H1 (cell line): ENCODE measurements at regions not wholly inside any gene's neighbourhood (a gene's known extent, or its start where the extent isn't known, plus 50 kb on each side); places are given as distances from the start of the nearest gene placed in this dataset.

ENCODE experiments used
- CTCF ChIA-PET: fragments of 300-600 bp; sonication (Branson Sonifier 250); formaldehyde crosslinking; loops from one replicate; lab custom pipeline; 2021; ENCODE audit not compliant: partially characterized antibody; lab: Charles Lee
- POLR2A ChIA-PET: fragments of 300-600 bp; sonication (Branson Sonifier 250); formaldehyde crosslinking; loops from one replicate; lab custom pipeline; 2021; ENCODE audit warnings: inconsistent platforms; ENCODE audit not compliant: partially characterized antibody; lab: Charles Lee
- DNase-seq, 2 experiments: peaks; one replicate each; pipeline versions ENCODE4 v3.0.0 to v3.0.0-alpha.2; 2010 to 2022; ENCODE audit warnings: low spot score in 2 of 2, low read depth in 1 of 2, mixed read lengths in 1 of 2
- FAIRE-seq: peaks from 2 replicates; lab custom pipeline; 2011; peaks lifted over from hg19 to GRCh38; lab: Jason Lieb, UNC
- H2AFZ ChIP-seq: 2 replicates; pipeline ENCODE4 v1.8.1; 2012; ENCODE audit warnings: low read length, inconsistent platforms
- H2AK5ac ChIP-seq: 2 replicates; pipeline ENCODE4 v1.6.1; 2013; ENCODE audit warnings: low read depth, low read length
- H2BK120ac ChIP-seq: replicated peaks from 2 replicates; pipeline ENCODE3; 2013; ENCODE audit warnings: low read depth, low read length, inconsistent platforms
- H2BK12ac ChIP-seq: 2 replicates; pipeline ENCODE4 v1.6.1; 2013; ENCODE audit warnings: low read depth, low read length
- H2BK15ac ChIP-seq: 2 replicates; pipeline ENCODE4 v1.6.1; 2013; ENCODE audit warnings: low read length
- H2BK20ac ChIP-seq: 2 replicates; pipeline ENCODE4 v1.6.1; 2013; ENCODE audit warnings: low read length
- H2BK5ac ChIP-seq: 2 replicates; pipeline ENCODE4 v1.6.1; 2013; ENCODE audit warnings: low read depth, low read length
- H3K14ac ChIP-seq: 2 replicates; pipeline ENCODE4 v1.6.1; 2013; ENCODE audit warnings: inconsistent platforms; ENCODE audit not compliant: insufficient read length
- H3K18ac ChIP-seq: 2 replicates; pipeline ENCODE4 v1.6.1; 2013; ENCODE audit warnings: low read length; ENCODE audit errors: extremely low read depth
- H3K23ac ChIP-seq: 2 replicates; pipeline ENCODE4 v1.6.1; 2013; ENCODE audit warnings: inconsistent platforms; ENCODE audit not compliant: insufficient read length
- H3K23me2 ChIP-seq: 2 replicates; pipeline ENCODE4 v1.6.1; 2013; ENCODE audit warnings: low read depth, low read length
- H3K27ac ChIP-seq: 2 replicates; pipeline ENCODE4 v1.6.1; 2011; ENCODE audit warnings: low read depth, low read length, inconsistent platforms
- H3K27me3 ChIP-seq, 4 experiments: replicated peaks in 1 of 4; 1 replicate in 1 of 4; 2 replicates in 3 of 4; pipeline versions ENCODE4 v1.6.1 to v1.8.1; 2011 to 2013; ENCODE audit warnings: low read length in 3 of 4, mild to moderate bottlenecking in 3 of 4, inconsistent platforms in 2 of 4, mixed read lengths in 2 of 4, moderate library complexity in 1 of 4; ENCODE audit not compliant: control insufficient read depth in 3 of 4, insufficient read depth in 3 of 4; ENCODE audit errors: extremely low read depth in 1 of 4
- H3K36me3 ChIP-seq, 4 experiments: 2 replicates each; pipeline versions ENCODE4 v1.6.1 to v1.8.1; 2011 to 2013; ENCODE audit warnings: mild to moderate bottlenecking in 4 of 4, low read length in 3 of 4, moderate library complexity in 2 of 4, control low read depth in 1 of 4, inconsistent platforms in 1 of 4; ENCODE audit not compliant: insufficient read depth in 4 of 4, control insufficient read depth in 2 of 4
- H3K4ac ChIP-seq: replicated peaks from 2 replicates; pipeline ENCODE3; 2013; ENCODE audit warnings: low read length, low read depth, mixed read lengths, inconsistent platforms; ENCODE audit not compliant: insufficient read length
- H3K4me1 ChIP-seq, 4 experiments: replicated peaks in 1 of 4; 1 replicate in 1 of 4; 2 replicates in 3 of 4; pipeline versions ENCODE4 v1.6.1 to v1.8.1; 2011 to 2013; ENCODE audit warnings: low read length in 3 of 4, inconsistent platforms in 2 of 4, mixed read lengths in 1 of 4; ENCODE audit not compliant: insufficient read depth in 4 of 4, control insufficient read depth in 3 of 4
- H3K4me2 ChIP-seq, 2 experiments: 2 replicates each; pipeline versions ENCODE4 v1.6.1 to v1.8.1; 2011 to 2013; ENCODE audit warnings: low read depth in 2 of 2, low read length in 2 of 2, control low read depth in 1 of 2, inconsistent platforms in 1 of 2, mild to moderate bottlenecking in 1 of 2; ENCODE audit not compliant: insufficient read depth in 1 of 2
- H3K4me3 ChIP-seq, 4 experiments: fragments of 200-600, 300-600 bp in 1 of 4; sonication (generic), shearing (Covaris generic), sonication (Bioruptor Twin) in 1 of 4; 2 replicates each; pipeline versions ENCODE4 v1.5.1 to v1.8.1; 2011 to 2016; ENCODE audit warnings: low read length in 4 of 4, low read depth in 3 of 4, control low read depth in 2 of 4, inconsistent platforms in 2 of 4, mild to moderate bottlenecking in 2 of 4, mixed read lengths in 1 of 4, moderate library complexity in 1 of 4; ENCODE audit not compliant: insufficient read depth in 2 of 4; ENCODE audit errors: extremely low read depth in 1 of 4
- H3K56ac ChIP-seq: replicated peaks from 2 replicates; pipeline ENCODE3; 2013; ENCODE audit warnings: low read depth, mild to moderate bottlenecking, mixed read lengths, low read length, inconsistent platforms; ENCODE audit not compliant: insufficient read length
- H3K79me1 ChIP-seq: 2 replicates; pipeline ENCODE4 v1.6.1; 2013; ENCODE audit warnings: low read depth, low read length, control low read depth
- H3K79me2 ChIP-seq, 2 experiments: 2 replicates each; pipeline versions ENCODE4 v1.6.1 to v1.8.1; 2012 to 2013; ENCODE audit warnings: low read length in 2 of 2, mild to moderate bottlenecking in 2 of 2, inconsistent platforms in 1 of 2; ENCODE audit not compliant: insufficient read depth in 2 of 2, control insufficient read depth in 1 of 2
- H3K9ac ChIP-seq, 4 experiments: replicated peaks in 1 of 4; 1 replicate in 1 of 4; 2 replicates in 3 of 4; pipeline versions ENCODE4 v1.6.1 to v1.8.1; 2011 to 2013; ENCODE audit warnings: low read depth in 3 of 4, low read length in 3 of 4, control low read depth in 2 of 4, mild to moderate bottlenecking in 2 of 4, moderate library complexity in 2 of 4, inconsistent platforms in 1 of 4; ENCODE audit errors: extremely low read depth in 1 of 4
- H3K9me3 ChIP-seq, 2 experiments: 2 replicates each; pipeline versions ENCODE4 v1.6.1 to v1.8.1; 2012 to 2013; ENCODE audit warnings: mild to moderate bottlenecking in 2 of 2, moderate library complexity in 2 of 2, control low read depth in 1 of 2, inconsistent platforms in 1 of 2, low read depth in 1 of 2, low read length in 1 of 2, mixed read lengths in 1 of 2; ENCODE audit not compliant: insufficient read depth in 2 of 2
- H4K20me1 ChIP-seq, 2 experiments: replicated peaks in 1 of 2; 2 replicates each; pipeline versions ENCODE3 to v1.8.1; 2011 to 2013; ENCODE audit warnings: inconsistent platforms in 2 of 2, low read length in 2 of 2, mild to moderate bottlenecking in 1 of 2; ENCODE audit not compliant: insufficient read depth in 2 of 2, control insufficient read depth in 1 of 2
- H4K5ac ChIP-seq: 2 replicates; pipeline ENCODE4 v1.6.1; 2013; ENCODE audit warnings: low read length, low read depth, mixed read lengths, inconsistent platforms; ENCODE audit not compliant: insufficient read length
- H4K8ac ChIP-seq: 2 replicates; pipeline ENCODE4 v1.8.0; 2013; ENCODE audit warnings: mild to moderate bottlenecking, moderate library complexity, low read length, inconsistent platforms; ENCODE audit not compliant: insufficient read depth; ENCODE audit errors: extremely low read depth
- H4K91ac ChIP-seq: replicated peaks from 2 replicates; pipeline ENCODE3; 2013; ENCODE audit warnings: low read length, mixed read lengths, inconsistent platforms; ENCODE audit not compliant: insufficient read length
- BACH1 ChIP-seq: IDR thresholded peaks from 2 replicates; pipeline ENCODE4 v1.6.1; 2012; ENCODE audit warnings: low read length, improper control_type of control experiment
- CHD1 ChIP-seq: IDR thresholded peaks from 2 replicates; pipeline ENCODE4 v1.6.1; 2012; ENCODE audit warnings: low read depth, low read length, improper control_type of control experiment
- TCF12 ChIP-seq: IDR thresholded peaks from 2 replicates; pipeline ENCODE4 v1.6.1; 2011; ENCODE audit warnings: low read depth, mild to moderate bottlenecking, low read length
- ZNF274 ChIP-seq: IDR thresholded peaks from 2 replicates; pipeline ENCODE4 v1.7.0; 2012; ENCODE audit warnings: low read length, borderline replicate concordance; ENCODE audit errors: extremely low read depth
- WGBS, 2 experiments: shearing (Covaris generic) in 1 of 2; methylation state at CpG; one replicate each; pipeline versions ENCODE4 v1.1.6 to v1.1.7; 2013 to 2015; ENCODE audit warnings: low lambda C conversion rate in 2 of 2, mixed read lengths in 2 of 2, inconsistent platforms in 1 of 2, low coverage in 1 of 2, missing lambda C conversion rate in 1 of 2; ENCODE audit not compliant: insufficient replicate concordance in 2 of 2, insufficient coverage in 1 of 2, insufficient read length in 1 of 2; ENCODE audit errors: extremely low coverage in 1 of 2, missing lambda C conversion rate in 1 of 2; 5-methylcytosine and 5-hydroxymethylcytosine counted together

DNA sequence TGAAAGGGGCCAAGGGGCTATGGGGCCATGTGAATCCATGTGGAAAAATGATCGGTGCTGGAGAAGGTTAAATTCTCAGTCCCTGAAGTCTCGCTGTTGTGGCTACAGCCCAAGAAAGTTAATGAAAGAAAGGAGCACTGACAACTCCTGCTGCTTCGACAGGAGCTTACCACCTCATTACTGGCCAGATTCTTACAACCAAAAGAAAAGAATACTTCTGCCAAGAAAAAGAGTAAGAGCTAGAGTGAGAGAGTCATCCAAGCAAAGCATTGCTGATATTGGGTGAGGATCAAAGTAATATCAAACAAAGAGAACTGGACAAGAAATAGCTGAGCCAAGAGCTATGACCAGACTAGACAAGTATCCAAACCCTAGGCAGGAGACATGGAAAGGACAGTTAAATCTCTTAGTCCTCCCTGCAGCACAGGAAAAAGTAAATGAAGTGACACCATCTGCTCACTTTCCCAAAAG is 348.4 kb upstream of the PLSCR5 start:
- FAIRE-seq (no peak), DNase-seq (no peak)
- no peak overlapping the region for H3K14ac ChIP-seq
- H3K9ac ChIP-seq = no peak overlapping the region
- 0 out of 2 replicates have a peak overlapping the region, but pooled peaks have one; percentile 24 for H2AFZ ChIP-seq
- no peak for TF ChIP-seq BACH1
- TF ChIP-seq ZNF274 = no peak
- no peak for TF ChIP-seq TCF12
- no peak for TF ChIP-seq CHD1
- no peak overlapping the region for H3K23ac ChIP-seq
- H3K27ac ChIP-seq = no peak overlapping the region
- no peak overlapping the region for H2BK20ac ChIP-seq
- H3K18ac ChIP-seq = no peak overlapping the region
- H2BK120ac ChIP-seq = no peak overlapping the region
- 87% methylated on average over 3 of the region's 3 CpGs; no CpG with 5 or more reads in 1 of the 2 experiments for WGBS, 2 experiments
- no peak overlapping the region for H4K5ac ChIP-seq
- H3K36me3 ChIP-seq = no peaks in the 10 kb centered on the region
- H3K27me3 ChIP-seq = no peaks in the 10 kb centered on the region
- no peaks in the 10 kb centered on the region for H3K9me3 ChIP-seq
- no peak overlapping the region for H4K8ac ChIP-seq
- H3K4me2 ChIP-seq = no peak overlapping the region
- ChIA-PET POLR2A (no interaction called here), CTCF (interaction anchor here (0.6 to 1.1 kb wide), 2 partner anchors 13 to 26 kb away, joined by 3 to 4 read pairs; no protein-coding TSS in a partner anchor)
- no peaks in the 10 kb centered on the region; the same call in 1 of the 2 replicates for H3K23me2 ChIP-seq
- H4K20me1 ChIP-seq = no peaks in the 10 kb centered on the region
- H3K79me2 ChIP-seq = no peaks in the 10 kb centered on the region
- no peak overlapping the region for H3K4ac ChIP-seq
- no peak overlapping the region for H3K56ac ChIP-seq
- H2AK5ac ChIP-seq = no peak overlapping the region
- no peak overlapping the region for H2BK15ac ChIP-seq
- no peak overlapping the region for H2BK12ac ChIP-seq
- H3K4me3 ChIP-seq = no peak overlapping the region
- H2BK5ac ChIP-seq = no peak overlapping the region
- no peaks in the 10 kb centered on the region for H3K4me1 ChIP-seq
- H4K91ac ChIP-seq = no peak overlapping the region
- no peaks in the 10 kb centered on the region for H3K79me1 ChIP-seq
